Glomerular visceral epithelial cell (primary cell): ENCODE measurements at regions not wholly inside any gene's neighbourhood (a gene's known extent, or its start where the extent isn't known, plus 50 kb on each side); places are given as distances from the start of the nearest gene placed in this dataset.
"Not testable (repeated sequence)": the region's sequence is repeated elsewhere in the genome, so short reads cannot be mapped to it uniquely, and the experiment has no call there.

Experiments used
- DNase-seq: peaks from one replicate; pipeline ENCODE4 v3.0.0-alpha.2; 2016; ENCODE audit errors: extremely low spot score

GRCh38 chr16:15204571-15204970 lies 110.5 kb upstream of the RRN3 start:
- not testable (repeated sequence) for DNase-seq

- not testable (repeated sequence) for DNase-seq
Observed at GRCh38 chr16:15192813-15193212, 98.7 kb upstream of the RRN3 start.

GRCh38 chr16:15192197-15192596 lies 98.1 kb upstream of the RRN3 start:
- DNase-seq, result not testable (repeated sequence)

- not testable (repeated sequence) for DNase-seq
Observed at GRCh38 chr16:15189478-15189877, 95.4 kb upstream of the RRN3 start.
